ENCODE measurements at regions not wholly inside any gene's neighbourhood (a gene's known extent, or its start where the extent isn't known, plus 50 kb on each side); places are given as distances from the start of the nearest gene placed in this dataset.
"Not testable (repeated sequence)": the region's sequence is repeated elsewhere in the genome, so short reads cannot be mapped to it uniquely, and the experiment has no call there.

- Histone ChIP-seq H3K4me3 (no peak overlapping the region), H3K9me3 (no peaks in the 10 kb centered on the region), H3K27me3 (no peaks in the 10 kb centered on the region), H3K27ac (no peak overlapping the region), H3K36me3 (ENCODE audit: low read depth, missing control alignments) (no peaks in the 10 kb centered on the region), H3K4me1 (no peaks in the 10 kb centered on the region)
- TF ChIP-seq CTCF (IDR thresholded peaks at IDR 0.05) (no peak), POLR2A (IDR thresholded peaks at IDR 0.05) (no peak)
- DNase-seq: no peak
- intact Hi-C loops (cut with DNase I; ENCODE audit: low total_unique reads): no loop called here
Observed at GRCh38 chr2:186384226-186384625, 101.8 kb upstream of the ZC3H15 start.

GRCh38 chr2:186385638-186386201 is 100.3 kb upstream of the ZC3H15 start:
- H3K36me3 ChIP-seq (ENCODE audit: low read depth, missing control alignments); H3K4me1 ChIP-seq; H3K9me3 ChIP-seq; DNase-seq; H3K4me3 ChIP-seq; H3K27me3 ChIP-seq; H3K27ac ChIP-seq; intact Hi-C loops (cut with DNase I; ENCODE audit: low total_unique reads): not testable (repeated sequence)
- 98% methylated on average over 4 of the region's 4 CpGs; no CpG with 5 or more reads in 1 of the 2 donors for WGBS, 2 donors

DNA sequence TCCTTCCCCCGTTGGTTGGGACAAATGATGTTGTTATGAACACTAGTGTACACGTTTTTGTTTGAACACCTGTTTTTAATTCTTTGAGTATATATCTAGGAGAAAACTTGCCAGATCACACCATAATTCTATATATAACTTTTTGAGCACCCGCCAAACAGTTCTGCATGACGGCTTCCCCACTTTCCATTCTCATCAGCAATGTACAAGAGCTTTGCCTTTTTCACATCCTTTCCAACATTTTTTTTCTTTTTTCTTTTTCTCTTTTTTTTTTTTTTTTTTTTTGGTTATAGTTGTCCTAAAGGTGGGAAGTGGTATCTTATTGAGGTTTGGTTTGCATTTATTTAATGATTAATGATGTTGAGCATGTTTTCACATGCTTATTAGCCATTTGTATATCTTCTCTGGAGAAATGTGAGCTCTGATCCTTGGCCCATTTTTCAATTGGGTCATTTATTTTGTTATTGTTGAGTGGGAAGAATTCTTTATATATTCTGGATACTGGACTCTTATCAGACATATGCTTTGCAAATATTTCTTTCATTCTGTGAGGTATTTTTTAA is 86.9 kb upstream of the ZC3H15 start:
- WGBS, 2 donors: 66 to 67% methylated on average over 4 of the region's 4 CpGs
- no peak overlapping the region for H3K27ac ChIP-seq
- intact Hi-C loops (cut with DNase I; ENCODE audit: low total_unique reads): no loop called here
- TF ChIP-seq CTCF (IDR thresholded peaks at IDR 0.05) (no peak), POLR2A (IDR thresholded peaks at IDR 0.05) (no peak)
- H3K4me1 ChIP-seq: no peaks in the 10 kb centered on the region
- no peaks in the 10 kb centered on the region for H3K36me3 ChIP-seq (ENCODE audit: low read depth, missing control alignments)
- H3K9me3 ChIP-seq: no peaks in the 10 kb centered on the region
- no peak for DNase-seq
- no peak overlapping the region for H3K4me3 ChIP-seq
- H3K27me3 ChIP-seq: no peaks in the 10 kb centered on the region

DNA sequence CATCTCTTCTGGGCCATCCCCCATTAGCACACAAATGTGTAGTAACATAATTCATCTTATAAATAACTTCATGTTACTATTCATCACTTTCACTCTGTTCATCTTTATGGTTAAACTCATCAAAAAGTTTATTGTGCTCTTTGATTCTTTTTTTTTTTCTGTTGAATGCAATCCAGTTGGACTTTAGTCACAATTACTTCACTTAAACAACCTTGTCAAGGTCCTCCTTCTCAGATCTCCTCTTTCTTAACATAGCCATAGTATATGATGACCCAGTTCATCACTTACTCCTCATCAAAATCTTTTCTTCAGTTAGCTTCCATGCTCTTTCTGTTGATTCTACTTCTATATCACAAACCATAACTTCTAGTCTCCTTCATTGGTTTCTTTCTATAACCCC is 80.2 kb upstream of the ZC3H15 start:
- Histone ChIP-seq H3K27me3 (no peaks in the 10 kb centered on the region), H3K9me3 (no peaks in the 10 kb centered on the region), H3K27ac (no peak overlapping the region), H3K4me3 (no peak overlapping the region), H3K36me3 (ENCODE audit: low read depth, missing control alignments) (no peaks in the 10 kb centered on the region), H3K4me1 (no peaks in the 10 kb centered on the region)
- intact Hi-C loops (cut with DNase I; ENCODE audit: low total_unique reads): no loop called here
- no peak for DNase-seq
- TF ChIP-seq CTCF (IDR thresholded peaks at IDR 0.05) (no peak), POLR2A (IDR thresholded peaks at IDR 0.05) (no peak)

GRCh38 chr2:186407611-186408010 is 78.4 kb upstream of the ZC3H15 start:
- TF ChIP-seq CTCF (IDR thresholded peaks at IDR 0.05): no peak
- no peak for TF ChIP-seq POLR2A (IDR thresholded peaks at IDR 0.05)
- intact Hi-C loops (cut with DNase I; ENCODE audit: low total_unique reads): no loop called here
- Histone ChIP-seq H3K4me1 (no peaks in the 10 kb centered on the region), H3K9me3 (no peaks in the 10 kb centered on the region), H3K27me3 (no peaks in the 10 kb centered on the region), H3K36me3 (ENCODE audit: low read depth, missing control alignments) (no peaks in the 10 kb centered on the region), H3K4me3 (no peak overlapping the region), H3K27ac (no peak overlapping the region)
- 95 to 97% methylated on average over 3 of the region's 3 CpGs for WGBS, 2 donors
- DNase-seq: no peak
